ELF-1 (cell line): ENCODE measurements at regions not wholly inside any gene's neighbourhood (a gene's known extent, or its start where the extent isn't known, plus 50 kb on each side); places are given as distances from the start of the nearest gene placed in this dataset.

Source experiments
- DNase-seq: peaks from one replicate; pipeline ENCODE4 v3.0.0-alpha.2; 2016; ENCODE audit warnings: low read depth, low spot score

GRCh38 chr7:18243731-18244130 lies 216.1 kb upstream of the PRPS1L1 start:
- DNase-seq, result no peak

GRCh38 chr7:18250133-18250532 lies 222.5 kb upstream of the PRPS1L1 start:
- DNase-seq, result no peak

- no peak for DNase-seq
Measured at GRCh38 chr7:18257711-18258110, 230.1 kb upstream of the PRPS1L1 start.

GRCh38 chr7:18262058-18262457 lies 233.5 kb upstream of the HDAC9 start:
- DNase-seq, result no peak

- DNase-seq, result no peak
Measured at GRCh38 chr7:18265611-18266281, 229.8 kb upstream of the HDAC9 start.

- DNase-seq, result no peak
Measured at GRCh38 chr7:18268571-18268970, 227.0 kb upstream of the HDAC9 start.

- DNase-seq, result no peak
Measured at GRCh38 chr7:18276380-18276779, 219.2 kb upstream of the HDAC9 start.

GRCh38 chr7:18278316-18278715 lies 217.2 kb upstream of the HDAC9 start:
- DNase-seq, result no peak

- DNase-seq, result no peak
Measured at GRCh38 chr7:18283045-18283444, 212.5 kb upstream of the HDAC9 start.

- DNase-seq, result peak; percentile 11
Measured at GRCh38 chr7:18287482-18287881, 208.1 kb upstream of the HDAC9 start.

GRCh38 chr7:18288322-18289037 lies 207.1 kb upstream of the HDAC9 start:
- no peak for DNase-seq

- DNase-seq, result no peak
Measured at GRCh38 chr7:18289788-18290187, 205.8 kb upstream of the HDAC9 start.

GRCh38 chr7:18290223-18290622 lies 205.3 kb upstream of the HDAC9 start:
- DNase-seq, result no peak

GRCh38 chr7:18290865-18291264 lies 204.7 kb upstream of the HDAC9 start:
- no peak for DNase-seq

GRCh38 chr7:18292584-18292983 lies 203.0 kb upstream of the HDAC9 start:
- DNase-seq, result no peak

GRCh38 chr7:18293759-18294158 lies 201.8 kb upstream of the HDAC9 start:
- DNase-seq, result no peak

- no peak for DNase-seq
Measured at GRCh38 chr7:18294411-18294810, 201.1 kb upstream of the HDAC9 start.

- DNase-seq, result no peak
Measured at GRCh38 chr7:18295781-18296423, 199.6 kb upstream of the HDAC9 start.

GRCh38 chr7:18302097-18302496 lies 193.5 kb upstream of the HDAC9 start:
- DNase-seq, result no peak

GRCh38 chr7:18305866-18306265 lies 189.7 kb upstream of the HDAC9 start:
- no peak for DNase-seq

- DNase-seq, result no peak
Measured at GRCh38 chr7:18306696-18307095, 188.9 kb upstream of the HDAC9 start.

GRCh38 chr7:18308938-18309337 lies 186.6 kb upstream of the HDAC9 start:
- no peak for DNase-seq

GRCh38 chr7:18312482-18312881 lies 183.1 kb upstream of the HDAC9 start:
- no peak for DNase-seq
